ENCODE measurements at regions not wholly inside any gene's neighbourhood (a gene's known extent, or its start where the extent isn't known, plus 50 kb on each side); places are given as distances from the start of the nearest gene placed in this dataset.

- no peak for DNase-seq
These were observed 359.8 kb downstream of the DUSP10 start for GRCh38 chr1:221381910-221382623.

- no peak for DNase-seq
These were observed 349.4 kb downstream of the DUSP10 start for GRCh38 chr1:221392453-221392852.

GRCh38 chr1:221394011-221394544 lies 347.8 kb downstream of the DUSP10 start:
- no peak for DNase-seq

GRCh38 chr1:221396526-221396925 lies 345.4 kb downstream of the DUSP10 start:
- DNase-seq = no peak

- DNase-seq = no peak
These were observed 344.7 kb downstream of the DUSP10 start for GRCh38 chr1:221397141-221397540.

- DNase-seq = no peak
These were observed 344.3 kb downstream of the DUSP10 start for GRCh38 chr1:221397606-221398005.

- no peak for DNase-seq
These were observed 336.7 kb downstream of the DUSP10 start for GRCh38 chr1:221405146-221405545.

GRCh38 chr1:221408117-221408803 lies 333.6 kb downstream of the DUSP10 start:
- DNase-seq = no peak

GRCh38 chr1:221411283-221411682 lies 330.6 kb downstream of the DUSP10 start:
- no peak for DNase-seq

GRCh38 chr1:221414772-221415539 lies 326.9 kb downstream of the DUSP10 start:
- DNase-seq = no peak

GRCh38 chr1:221415651-221416050 lies 326.2 kb downstream of the DUSP10 start:
- no peak for DNase-seq

GRCh38 chr1:221416142-221416541 lies 325.7 kb downstream of the DUSP10 start:
- DNase-seq = no peak

GRCh38 chr1:221416723-221417122 lies 325.2 kb downstream of the DUSP10 start:
- DNase-seq = no peak

- DNase-seq = no peak
These were observed 323.5 kb downstream of the DUSP10 start for GRCh38 chr1:221418346-221418745.

- DNase-seq = no peak
These were observed 322.3 kb downstream of the DUSP10 start for GRCh38 chr1:221419513-221420095.

- no peak for DNase-seq
These were observed 312.6 kb downstream of the DUSP10 start for GRCh38 chr1:221429264-221429663.

- DNase-seq = no peak
These were observed 311.5 kb downstream of the DUSP10 start for GRCh38 chr1:221430152-221430960.

- DNase-seq = no peak
These were observed 310.7 kb downstream of the DUSP10 start for GRCh38 chr1:221431068-221431651.

GRCh38 chr1:221431961-221432360 lies 309.9 kb downstream of the DUSP10 start:
- DNase-seq = no peak

GRCh38 chr1:221435504-221435904 lies 306.4 kb downstream of the DUSP10 start:
- DNase-seq = peak; percentile 42

- DNase-seq = no peak
These were observed 304.7 kb downstream of the DUSP10 start for GRCh38 chr1:221437171-221437570.

GRCh38 chr1:221437926-221438325 lies 304.0 kb downstream of the DUSP10 start:
- no peak for DNase-seq
